HG02588 (cell line): ENCODE measurements at regions not wholly inside any gene's neighbourhood (a gene's known extent, or its start where the extent isn't known, plus 50 kb on each side); places are given as distances from the start of the nearest gene placed in this dataset.
A peak's percentile ranks its signal among the peaks of the same experiment; 100 is the strongest.
"Not testable (repeated sequence)": the region's sequence is repeated elsewhere in the genome, so short reads cannot be mapped to it uniquely, and the experiment has no call there.

Source experiments
- ATAC-seq: cut with Tn5 transposase; IDR thresholded peaks from one replicate; pipeline ENCODE4 v1.9.1; 2021; ENCODE audit warnings: mild to moderate bottlenecking, moderate library complexity; ENCODE audit not compliant: unreplicated experiment

- ATAC-seq = no peak
These were observed 184.3 kb downstream of the EDN1 start for GRCh38 chr6:12474167-12475140.

GRCh38 chr6:12476484-12476883 lies 186.3 kb downstream of the EDN1 start:
- ATAC-seq = no peak

- no peak for ATAC-seq
These were observed 187.5 kb downstream of the EDN1 start for GRCh38 chr6:12477616-12478015.

- ATAC-seq = no peak
These were observed 188.8 kb downstream of the EDN1 start for GRCh38 chr6:12478921-12479320.

GRCh38 chr6:12479451-12479850 lies 189.3 kb downstream of the EDN1 start:
- no peak for ATAC-seq

- ATAC-seq = no peak
These were observed 189.7 kb downstream of the EDN1 start for GRCh38 chr6:12479881-12480280.

- no peak for ATAC-seq
These were observed 190.2 kb downstream of the EDN1 start for GRCh38 chr6:12480379-12480778.

- ATAC-seq = no peak
These were observed 191.1 kb downstream of the EDN1 start for GRCh38 chr6:12481292-12481691.

GRCh38 chr6:12481850-12482249 lies 191.7 kb downstream of the EDN1 start:
- no peak for ATAC-seq

GRCh38 chr6:12482386-12483375 lies 192.5 kb downstream of the EDN1 start:
- ATAC-seq = no peak

- ATAC-seq = peak; percentile 71
These were observed 193.6 kb downstream of the EDN1 start for GRCh38 chr6:12483712-12484111.

- no peak for ATAC-seq
These were observed 194.4 kb downstream of the EDN1 start for GRCh38 chr6:12484519-12484918.

GRCh38 chr6:12485226-12485764 lies 195.1 kb downstream of the EDN1 start:
- ATAC-seq = no peak

- ATAC-seq = no peak
These were observed 195.7 kb downstream of the EDN1 start for GRCh38 chr6:12485837-12486236.

- ATAC-seq = no peak
These were observed 200.3 kb downstream of the EDN1 start for GRCh38 chr6:12490351-12490903.

GRCh38 chr6:12490904-12491571 lies 200.9 kb downstream of the EDN1 start:
- ATAC-seq = no peak

GRCh38 chr6:12492929-12493328 lies 202.8 kb downstream of the EDN1 start:
- not testable (repeated sequence) for ATAC-seq

- no peak for ATAC-seq
These were observed 203.3 kb downstream of the EDN1 start for GRCh38 chr6:12493446-12493845.

GRCh38 chr6:12494161-12494560 lies 204.0 kb downstream of the EDN1 start:
- ATAC-seq = no peak

GRCh38 chr6:12501990-12502389 lies 211.8 kb downstream of the EDN1 start:
- no peak for ATAC-seq
